OCI-LY7 (cell line): ENCODE measurements at regions not wholly inside any gene's neighbourhood (a gene's known extent, or its start where the extent isn't known, plus 50 kb on each side); places are given as distances from the start of the nearest gene placed in this dataset.

Experiments used
- BruUV-seq: library from RNA; stranded (reverse); fragments of 400-500 nt; replicated peaks from 2 replicates; lab custom pipeline; 2021; lab: Mats Ljungman, UMichigan
- CTCF ChIA-PET: fragments of 300-600 bp; sonication (Branson Sonifier 250); formaldehyde crosslinking; loops from one replicate; lab custom pipeline; 2022; ENCODE audit warnings: antibody characterized with exemption; ENCODE audit not compliant: unreplicated experiment; lab: Charles Lee
- POLR2A ChIA-PET: fragments of 300-600 bp; sonication (Branson Sonifier 250); formaldehyde crosslinking; loops from one replicate; lab custom pipeline; 2022; ENCODE audit warnings: antibody characterized with exemption; lab: Charles Lee
- DNase-seq: peaks from one replicate; pipeline ENCODE4 v3.0.0-alpha.2; 2015; ENCODE audit warnings: low spot score
- H2AFZ ChIP-seq: fragments of 200-600 bp; sonication (generic), shearing (Covaris generic); 2 replicates; pipeline ENCODE4 v1.6.1; 2014; ENCODE audit warnings: mild to moderate bottlenecking, antibody characterized with exemption, low read length, moderate library complexity
- H3K27ac ChIP-seq: fragments of 200-600 bp; sonication (generic); 2 replicates; pipeline ENCODE4 v1.5.1; 2014; ENCODE audit warnings: mixed run types, low read depth, mild to moderate bottlenecking, moderate library complexity, low read length, inconsistent platforms; ENCODE audit not compliant: poor library complexity, severe bottlenecking
- H3K36me3 ChIP-seq: fragments of 200-600 bp; sonication (generic); 2 replicates; pipeline ENCODE4 v1.6.1; 2014; ENCODE audit warnings: mild to moderate bottlenecking, antibody characterized with exemption, low read length, moderate library complexity, mixed read lengths; ENCODE audit not compliant: insufficient read depth
- H3K4me1 ChIP-seq: fragments of 200-600 bp; sonication (generic); 2 replicates; pipeline ENCODE4 v1.5.1; 2014; ENCODE audit warnings: mild to moderate bottlenecking, low read length; ENCODE audit not compliant: insufficient read depth, poor library complexity, severe bottlenecking
- H3K4me2 ChIP-seq: fragments of 200-600 bp; sonication (generic); 2 replicates; pipeline ENCODE4 v1.6.1; 2014; ENCODE audit warnings: mild to moderate bottlenecking, low read length
- H3K4me3 ChIP-seq: fragments of 200-600 bp; sonication (generic); 2 replicates; pipeline ENCODE4 v1.5.1; 2014; ENCODE audit warnings: mild to moderate bottlenecking, low read depth, low read length; ENCODE audit not compliant: poor library complexity, severe bottlenecking
- H3K79me2 ChIP-seq: fragments of 200-600 bp; sonication (generic); 2 replicates; pipeline ENCODE4 v1.6.1; 2016; ENCODE audit warnings: low read depth, mild to moderate bottlenecking, low read length, moderate library complexity, mixed read lengths; ENCODE audit not compliant: insufficient read depth
- H3K9me2 ChIP-seq: fragments of 200-600 bp; sonication (generic); 2 replicates; pipeline ENCODE4 v1.6.1; 2016; ENCODE audit warnings: mild to moderate bottlenecking, low read length, mixed read lengths; ENCODE audit not compliant: insufficient read depth
- H3K9me3 ChIP-seq: fragments of 200-600 bp; sonication (generic); 2 replicates; pipeline ENCODE4 v1.6.1; 2014; ENCODE audit warnings: mild to moderate bottlenecking, mixed run types, low read length, mixed read lengths
- H4K20me1 ChIP-seq: fragments of 200-600 bp; sonication (generic); 2 replicates; pipeline ENCODE4 v1.6.1; 2014; ENCODE audit warnings: mild to moderate bottlenecking, antibody characterized with exemption, low read length, moderate library complexity, mixed read lengths; ENCODE audit not compliant: insufficient read depth
- EZH2phosphoT487 ChIP-seq: fragments of 200-600 bp; sonication (generic); IDR thresholded peaks from 2 replicates; pipeline ENCODE4 v1.6.1; 2018; ENCODE audit warnings: low read depth, borderline replicate concordance, mild to moderate bottlenecking, mixed run types, antibody characterized with exemption, low read length, moderate library complexity, mixed read lengths
- intact Hi-C: fragments of 100-400 bp; cut with micrococcal nuclease; formaldehyde crosslinking; loops from one replicate; pipeline ENCODE4 v1.10.0; 2022; ENCODE audit not compliant: unreplicated experiment
- TF ChIP-seq, protein P1 (sequence below): fragments of 200-600 bp; sonication (generic); conservative IDR thresholded peaks from 2 replicates; pipeline ENCODE4 v1.5.1; 2014; ENCODE audit warnings: mild to moderate bottlenecking, antibody characterized with exemption, low read length, moderate library complexity, mixed read lengths

DNA sequence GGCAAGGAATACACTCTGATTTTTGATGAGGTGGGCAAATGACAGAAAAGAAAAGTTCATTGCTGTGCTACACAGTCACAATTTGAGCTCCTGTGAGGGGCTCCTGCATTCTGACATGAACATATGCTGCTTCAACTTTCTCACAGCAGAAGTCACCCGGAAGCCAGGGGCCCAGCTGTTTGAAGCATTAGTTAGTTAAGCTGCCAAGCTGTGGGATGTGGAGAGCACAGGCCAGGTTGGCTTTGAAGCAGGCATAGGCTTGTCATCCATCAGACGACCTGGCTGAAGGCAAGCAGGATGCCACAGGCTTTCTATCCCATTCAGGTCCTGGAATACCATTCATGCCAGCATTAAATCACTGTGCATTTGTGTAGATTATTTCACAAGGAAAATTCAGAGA, 63.1 kb downstream of the MTNR1B start:
- intact Hi-C loops, result no loop called here
- H3K79me2 ChIP-seq, result no peaks in the 10 kb centered on the region
- no peak overlapping the region for H3K27ac ChIP-seq
- no peak overlapping the region for H3K4me3 ChIP-seq
- no peak for DNase-seq
- H3K4me2 ChIP-seq, result no peak overlapping the region
- CTCF ChIA-PET, result no interaction called here
- H2AFZ ChIP-seq, result no peak overlapping the region
- no peaks in the 10 kb centered on the region for H4K20me1 ChIP-seq
- H3K4me1 ChIP-seq, result no peaks in the 10 kb centered on the region
- BruUV-seq, result no TSS peak
- POLR2A ChIA-PET, result no interaction called here
- TF ChIP-seq, protein P1, sequence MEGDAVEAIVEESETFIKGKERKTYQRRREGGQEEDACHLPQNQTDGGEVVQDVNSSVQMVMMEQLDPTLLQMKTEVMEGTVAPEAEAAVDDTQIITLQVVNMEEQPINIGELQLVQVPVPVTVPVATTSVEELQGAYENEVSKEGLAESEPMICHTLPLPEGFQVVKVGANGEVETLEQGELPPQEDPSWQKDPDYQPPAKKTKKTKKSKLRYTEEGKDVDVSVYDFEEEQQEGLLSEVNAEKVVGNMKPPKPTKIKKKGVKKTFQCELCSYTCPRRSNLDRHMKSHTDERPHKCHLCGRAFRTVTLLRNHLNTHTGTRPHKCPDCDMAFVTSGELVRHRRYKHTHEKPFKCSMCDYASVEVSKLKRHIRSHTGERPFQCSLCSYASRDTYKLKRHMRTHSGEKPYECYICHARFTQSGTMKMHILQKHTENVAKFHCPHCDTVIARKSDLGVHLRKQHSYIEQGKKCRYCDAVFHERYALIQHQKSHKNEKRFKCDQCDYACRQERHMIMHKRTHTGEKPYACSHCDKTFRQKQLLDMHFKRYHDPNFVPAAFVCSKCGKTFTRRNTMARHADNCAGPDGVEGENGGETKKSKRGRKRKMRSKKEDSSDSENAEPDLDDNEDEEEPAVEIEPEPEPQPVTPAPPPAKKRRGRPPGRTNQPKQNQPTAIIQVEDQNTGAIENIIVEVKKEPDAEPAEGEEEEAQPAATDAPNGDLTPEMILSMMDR, result no peak
- no peak for TF ChIP-seq EZH2phosphoT487
- H3K9me2 ChIP-seq, result no peaks in the 10 kb centered on the region
- no peaks in the 10 kb centered on the region for H3K36me3 ChIP-seq
- no peaks in the 10 kb centered on the region for H3K9me3 ChIP-seq

DNA sequence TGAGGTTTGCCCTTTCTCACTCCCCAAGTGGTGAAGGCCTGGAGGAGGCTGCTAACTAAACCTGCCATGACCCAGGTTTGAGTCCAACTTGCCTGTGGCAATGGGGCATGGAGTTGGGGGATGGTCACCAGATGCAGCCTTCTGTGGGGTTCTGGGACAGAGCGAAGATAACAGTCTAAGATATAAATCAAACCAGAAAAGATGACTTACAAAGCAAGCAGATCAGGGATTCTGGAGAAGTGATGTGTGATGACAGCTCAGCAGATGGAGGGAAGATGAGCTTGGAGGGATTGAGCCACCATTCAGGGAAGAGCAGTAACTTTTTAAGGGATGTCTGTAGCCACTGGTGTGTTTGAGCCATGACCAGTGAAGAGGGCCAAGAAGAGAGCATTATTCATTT, 63.6 kb downstream of the MTNR1B start:
- no peak for DNase-seq
- intact Hi-C loops, result no loop called here
- H3K9me3 ChIP-seq, result no peaks in the 10 kb centered on the region
- H3K27ac ChIP-seq, result no peak overlapping the region
- ChIA-PET CTCF (no interaction called here), POLR2A (no interaction called here)
- no peak overlapping the region for H3K4me2 ChIP-seq
- no peaks in the 10 kb centered on the region for H3K4me1 ChIP-seq
- no peaks in the 10 kb centered on the region for H4K20me1 ChIP-seq
- no peaks in the 10 kb centered on the region for H3K36me3 ChIP-seq
- H3K4me3 ChIP-seq, result no peak overlapping the region
- H2AFZ ChIP-seq, result no peak overlapping the region
- H3K9me2 ChIP-seq, result no peaks in the 10 kb centered on the region
- TF ChIP-seq, protein P1, result no peak
- TF ChIP-seq EZH2phosphoT487, result no peak
- no peaks in the 10 kb centered on the region for H3K79me2 ChIP-seq
- no TSS peak for BruUV-seq

DNA sequence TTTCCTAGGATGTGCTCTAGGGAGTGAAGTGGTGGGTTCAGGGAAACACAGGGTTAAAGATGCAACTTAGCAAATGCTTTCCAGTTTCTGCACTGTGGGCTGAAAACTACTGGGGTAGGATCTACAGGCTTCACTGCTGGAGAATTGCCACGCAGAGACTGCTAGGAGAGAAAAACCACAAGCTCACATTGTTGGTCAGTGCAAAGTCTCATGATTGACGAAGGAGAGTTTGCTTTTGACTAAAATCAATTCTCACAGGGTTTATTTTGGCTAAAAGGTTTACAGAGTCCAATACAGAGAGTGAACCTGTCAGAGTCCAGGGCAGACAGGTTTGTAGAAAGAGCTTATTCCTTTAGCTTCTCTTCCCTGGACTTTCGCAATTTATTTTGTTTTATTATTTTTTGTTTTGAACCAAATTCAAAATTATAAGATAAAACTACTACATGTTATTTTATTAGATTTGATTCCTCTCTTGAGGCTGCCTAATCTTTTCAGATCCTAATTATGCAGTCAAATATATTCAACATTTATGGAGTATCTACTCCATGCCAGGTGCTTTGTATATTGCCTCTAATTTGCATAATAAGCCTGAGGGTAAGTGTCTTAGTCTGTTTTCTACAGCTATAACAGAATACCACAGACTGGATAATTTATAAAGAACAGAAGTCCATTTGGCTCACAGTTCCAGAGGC, 64.7 kb downstream of the MTNR1B start:
- DNase-seq, result no peak
- CTCF ChIA-PET, result no interaction called here
- H3K79me2 ChIP-seq, result no peaks in the 10 kb centered on the region
- POLR2A ChIA-PET, result no interaction called here
- intact Hi-C loops, result no loop called here
- no peaks in the 10 kb centered on the region for H3K9me2 ChIP-seq
- no peak overlapping the region for H3K4me3 ChIP-seq
- no peaks in the 10 kb centered on the region for H3K36me3 ChIP-seq
- no peak overlapping the region for H2AFZ ChIP-seq
- H3K4me1 ChIP-seq, result no peaks in the 10 kb centered on the region
- no peak overlapping the region for H3K27ac ChIP-seq
- TF ChIP-seq, protein P1, result no peak
- no peak for TF ChIP-seq EZH2phosphoT487
- no TSS peak for BruUV-seq
- no peak overlapping the region for H3K4me2 ChIP-seq
- H3K9me3 ChIP-seq, result no peaks in the 10 kb centered on the region
- no peaks in the 10 kb centered on the region for H4K20me1 ChIP-seq
